H1 (cell line): ENCODE measurements at regions not wholly inside any gene's neighbourhood (a gene's known extent, or its start where the extent isn't known, plus 50 kb on each side); places are given as distances from the start of the nearest gene placed in this dataset.

ENCODE experiments used
- CREB1 ChIP-seq: IDR thresholded peaks from 2 replicates; pipeline ENCODE4 v1.6.1; 2012; ENCODE audit warnings: inconsistent platforms
- NRF1 ChIP-seq: IDR thresholded peaks from 2 replicates; pipeline ENCODE4 v1.6.1; 2011; ENCODE audit warnings: mild to moderate bottlenecking, low read depth, low read length, improper control_type of control experiment
- PHF8 ChIP-seq: fragments of 200-600 bp; sonication (generic); conservative IDR thresholded peaks from 2 replicates; pipeline ENCODE4 v1.7.1; 2012; ENCODE audit warnings: low read depth, mild to moderate bottlenecking, inconsistent platforms, low read length, moderate library complexity
- POLR2A ChIP-seq, 2 experiments: IDR thresholded peaks; 1 replicate in 1 of 2; 2 replicates in 1 of 2; pipeline ENCODE4 v1.6.1; 2011; ENCODE audit warnings: low read depth in 2 of 2, low read length in 2 of 2, mild to moderate bottlenecking in 2 of 2; ENCODE audit errors: control extremely low read depth in 1 of 2
- RAD21 ChIP-seq, 2 experiments: IDR thresholded peaks in 1 of 2; conservative IDR thresholded peaks in 1 of 2; 2 replicates each; pipeline ENCODE4 v1.6.1; 2011; ENCODE audit warnings: low read depth in 2 of 2, low read length in 2 of 2, improper control_type of control experiment in 1 of 2, inconsistent platforms in 1 of 2, mild to moderate bottlenecking in 1 of 2, moderate library complexity in 1 of 2
- SIN3A ChIP-seq, 2 experiments: IDR thresholded peaks in 1 of 2; conservative IDR thresholded peaks in 1 of 2; 2 replicates each; pipeline ENCODE4 v1.6.1; 2011 to 2012; ENCODE audit warnings: low read length in 2 of 2, improper control_type of control experiment in 1 of 2, low read depth in 1 of 2, mild to moderate bottlenecking in 1 of 2
- TF ChIP-seq, protein P1 (sequence below), 3 experiments: IDR thresholded peaks; 1 replicate in 2 of 3; 2 replicates in 1 of 3; pipeline versions ENCODE4 v1.5.1 to v1.6.1; 2011; ENCODE audit warnings: low read length in 3 of 3, mild to moderate bottlenecking in 3 of 3, inconsistent platforms in 2 of 3, low read depth in 1 of 3, moderate library complexity in 1 of 3; ENCODE audit not compliant: insufficient read depth in 1 of 3; ENCODE audit errors: control extremely low read depth in 1 of 3

DNA sequence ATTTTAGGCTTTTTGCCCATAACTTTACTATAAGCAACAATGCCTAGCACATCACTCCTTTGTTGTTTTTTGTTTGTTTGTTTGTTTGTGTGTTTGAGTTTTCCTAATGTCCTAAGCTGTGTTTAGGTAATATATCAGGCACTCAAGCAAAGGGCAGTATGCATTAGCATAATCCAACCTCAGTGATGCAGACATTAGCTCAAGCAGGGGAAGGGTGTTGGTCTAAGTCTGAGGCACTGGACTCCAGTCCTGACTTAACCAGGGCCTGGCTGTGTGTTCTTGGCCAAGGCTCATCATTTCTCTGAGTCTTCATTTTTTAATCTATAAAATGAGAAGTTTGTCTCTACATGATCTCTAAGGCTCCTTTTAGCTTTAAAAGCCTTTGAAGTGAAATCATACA is 65.9 kb upstream of the RFC3 start:
- TF ChIP-seq, protein P1, sequence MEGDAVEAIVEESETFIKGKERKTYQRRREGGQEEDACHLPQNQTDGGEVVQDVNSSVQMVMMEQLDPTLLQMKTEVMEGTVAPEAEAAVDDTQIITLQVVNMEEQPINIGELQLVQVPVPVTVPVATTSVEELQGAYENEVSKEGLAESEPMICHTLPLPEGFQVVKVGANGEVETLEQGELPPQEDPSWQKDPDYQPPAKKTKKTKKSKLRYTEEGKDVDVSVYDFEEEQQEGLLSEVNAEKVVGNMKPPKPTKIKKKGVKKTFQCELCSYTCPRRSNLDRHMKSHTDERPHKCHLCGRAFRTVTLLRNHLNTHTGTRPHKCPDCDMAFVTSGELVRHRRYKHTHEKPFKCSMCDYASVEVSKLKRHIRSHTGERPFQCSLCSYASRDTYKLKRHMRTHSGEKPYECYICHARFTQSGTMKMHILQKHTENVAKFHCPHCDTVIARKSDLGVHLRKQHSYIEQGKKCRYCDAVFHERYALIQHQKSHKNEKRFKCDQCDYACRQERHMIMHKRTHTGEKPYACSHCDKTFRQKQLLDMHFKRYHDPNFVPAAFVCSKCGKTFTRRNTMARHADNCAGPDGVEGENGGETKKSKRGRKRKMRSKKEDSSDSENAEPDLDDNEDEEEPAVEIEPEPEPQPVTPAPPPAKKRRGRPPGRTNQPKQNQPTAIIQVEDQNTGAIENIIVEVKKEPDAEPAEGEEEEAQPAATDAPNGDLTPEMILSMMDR (IDR thresholded peaks at IDR 0.05; ENCODE audit: control extremely low read depth in 1 of 3, insufficient read depth in 1 of 3, low read depth in 1 of 3, low read length in 3 of 3): no peak
- no peak for TF ChIP-seq NRF1
- no peak for TF ChIP-seq RAD21 (IDR thresholded peaks at IDR 0.05 in 1 of 2, conservative IDR thresholded peaks at IDR 0.05 in 1 of 2; ENCODE audit: low read depth in 2 of 2, low read length in 2 of 2)
- TF ChIP-seq SIN3A (conservative IDR thresholded peaks at IDR 0.05 in 1 of 2, IDR thresholded peaks at IDR 0.05 in 1 of 2; ENCODE audit: low read depth in 1 of 2, low read length in 2 of 2): no peak
- no peak for TF ChIP-seq PHF8
- no peak for TF ChIP-seq CREB1
- TF ChIP-seq POLR2A (IDR thresholded peaks at IDR 0.05; ENCODE audit: control extremely low read depth in 1 of 2, low read depth in 2 of 2, low read length in 2 of 2): no peak
